ENCODE measurements at regions not wholly inside any gene's neighbourhood (a gene's known extent, or its start where the extent isn't known, plus 50 kb on each side); places are given as distances from the start of the nearest gene placed in this dataset.
"Not testable (repeated sequence)": the region's sequence is repeated elsewhere in the genome, so short reads cannot be mapped to it uniquely, and the experiment has no call there.

DNA sequence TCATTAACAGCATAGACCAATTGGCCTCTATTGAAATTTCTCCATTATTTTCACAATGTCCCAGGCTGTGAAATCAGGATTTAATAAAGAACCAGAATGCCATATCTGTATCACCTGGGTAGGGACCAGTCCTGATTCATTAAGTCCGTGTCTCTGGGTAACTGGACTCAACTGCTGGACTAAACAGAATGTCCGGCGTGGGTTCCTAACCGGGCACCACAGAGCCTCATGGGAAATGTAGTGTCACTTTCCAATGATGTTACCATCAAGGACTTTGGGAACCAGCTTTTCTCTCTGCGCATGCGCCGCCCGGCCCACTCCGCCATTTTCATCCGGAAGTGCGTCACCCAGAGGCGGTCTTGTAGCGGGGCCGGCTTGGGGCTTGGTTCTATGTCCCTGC lies 3430.4 kb upstream of the OR11H1 start:
- DNase-seq (ENCODE audit: missing footprints) = peak; percentile 46
- ATAC-seq; intact Hi-C loops (cut with DNase I): not testable (repeated sequence)
